ENCODE measurements at regions not wholly inside any gene's neighbourhood (a gene's known extent, or its start where the extent isn't known, plus 50 kb on each side); places are given as distances from the start of the nearest gene placed in this dataset.

DNA sequence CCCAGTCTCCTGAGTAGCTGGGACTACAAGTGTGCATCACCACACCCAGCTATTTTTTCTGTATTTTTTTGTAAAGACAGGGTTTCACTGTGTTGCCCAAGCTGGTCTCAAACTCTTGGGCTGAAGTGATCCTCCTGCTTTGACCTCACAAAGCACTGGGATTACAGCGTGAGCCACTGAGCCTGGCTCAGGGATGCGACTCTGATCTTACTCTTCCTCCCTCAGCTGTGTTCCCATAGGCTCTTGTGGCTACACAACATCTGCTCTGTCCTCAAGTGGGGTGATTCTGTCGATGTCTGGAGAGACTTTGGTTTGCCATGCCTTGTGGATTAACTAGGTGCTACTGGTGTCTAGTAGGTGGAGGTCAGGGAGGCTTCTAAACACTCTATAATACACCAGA lies 127.0 kb upstream of the SERPIND1 start:
- TF ChIP-seq, protein P1, sequence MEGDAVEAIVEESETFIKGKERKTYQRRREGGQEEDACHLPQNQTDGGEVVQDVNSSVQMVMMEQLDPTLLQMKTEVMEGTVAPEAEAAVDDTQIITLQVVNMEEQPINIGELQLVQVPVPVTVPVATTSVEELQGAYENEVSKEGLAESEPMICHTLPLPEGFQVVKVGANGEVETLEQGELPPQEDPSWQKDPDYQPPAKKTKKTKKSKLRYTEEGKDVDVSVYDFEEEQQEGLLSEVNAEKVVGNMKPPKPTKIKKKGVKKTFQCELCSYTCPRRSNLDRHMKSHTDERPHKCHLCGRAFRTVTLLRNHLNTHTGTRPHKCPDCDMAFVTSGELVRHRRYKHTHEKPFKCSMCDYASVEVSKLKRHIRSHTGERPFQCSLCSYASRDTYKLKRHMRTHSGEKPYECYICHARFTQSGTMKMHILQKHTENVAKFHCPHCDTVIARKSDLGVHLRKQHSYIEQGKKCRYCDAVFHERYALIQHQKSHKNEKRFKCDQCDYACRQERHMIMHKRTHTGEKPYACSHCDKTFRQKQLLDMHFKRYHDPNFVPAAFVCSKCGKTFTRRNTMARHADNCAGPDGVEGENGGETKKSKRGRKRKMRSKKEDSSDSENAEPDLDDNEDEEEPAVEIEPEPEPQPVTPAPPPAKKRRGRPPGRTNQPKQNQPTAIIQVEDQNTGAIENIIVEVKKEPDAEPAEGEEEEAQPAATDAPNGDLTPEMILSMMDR (IDR thresholded peaks at IDR 0.05): no peak
- no peak for TF ChIP-seq POLR2A (IDR thresholded peaks at IDR 0.05)

Data from lower leg skin (tissue), 3 donors.